GM12873 (cell line): ENCODE measurements at regions not wholly inside any gene's neighbourhood (a gene's known extent, or its start where the extent isn't known, plus 50 kb on each side); places are given as distances from the start of the nearest gene placed in this dataset.

ENCODE experiments used
- TF ChIP-seq, protein P1 (sequence below): IDR thresholded peaks from 2 replicates; pipeline ENCODE4 v1.5.1; 2012; ENCODE audit warnings: low read depth, mild to moderate bottlenecking, moderate library complexity, low read length, control low read depth; ENCODE audit not compliant: insufficient read depth; ENCODE audit errors: missing control alignments

DNA sequence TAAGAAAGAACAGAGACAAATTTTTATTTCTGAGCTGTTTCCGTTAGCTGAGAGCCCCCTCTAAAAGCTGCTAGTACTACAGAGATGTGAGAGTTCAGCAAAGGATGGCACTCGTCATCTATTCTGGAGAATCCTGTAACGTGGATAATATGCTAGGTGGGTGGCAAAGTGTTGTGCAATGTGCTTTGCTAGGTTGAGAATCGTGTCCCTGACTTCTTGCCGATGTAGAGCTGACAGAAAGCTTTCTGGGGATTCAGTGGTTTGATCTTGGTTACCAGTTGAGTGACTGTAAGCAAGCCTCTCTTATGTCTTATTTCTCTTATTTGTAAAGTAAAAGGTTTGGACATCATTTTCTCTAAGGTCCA is 298.3 kb upstream of the ACTBL2 start:
- TF ChIP-seq, protein P1, sequence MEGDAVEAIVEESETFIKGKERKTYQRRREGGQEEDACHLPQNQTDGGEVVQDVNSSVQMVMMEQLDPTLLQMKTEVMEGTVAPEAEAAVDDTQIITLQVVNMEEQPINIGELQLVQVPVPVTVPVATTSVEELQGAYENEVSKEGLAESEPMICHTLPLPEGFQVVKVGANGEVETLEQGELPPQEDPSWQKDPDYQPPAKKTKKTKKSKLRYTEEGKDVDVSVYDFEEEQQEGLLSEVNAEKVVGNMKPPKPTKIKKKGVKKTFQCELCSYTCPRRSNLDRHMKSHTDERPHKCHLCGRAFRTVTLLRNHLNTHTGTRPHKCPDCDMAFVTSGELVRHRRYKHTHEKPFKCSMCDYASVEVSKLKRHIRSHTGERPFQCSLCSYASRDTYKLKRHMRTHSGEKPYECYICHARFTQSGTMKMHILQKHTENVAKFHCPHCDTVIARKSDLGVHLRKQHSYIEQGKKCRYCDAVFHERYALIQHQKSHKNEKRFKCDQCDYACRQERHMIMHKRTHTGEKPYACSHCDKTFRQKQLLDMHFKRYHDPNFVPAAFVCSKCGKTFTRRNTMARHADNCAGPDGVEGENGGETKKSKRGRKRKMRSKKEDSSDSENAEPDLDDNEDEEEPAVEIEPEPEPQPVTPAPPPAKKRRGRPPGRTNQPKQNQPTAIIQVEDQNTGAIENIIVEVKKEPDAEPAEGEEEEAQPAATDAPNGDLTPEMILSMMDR: no peak

DNA sequence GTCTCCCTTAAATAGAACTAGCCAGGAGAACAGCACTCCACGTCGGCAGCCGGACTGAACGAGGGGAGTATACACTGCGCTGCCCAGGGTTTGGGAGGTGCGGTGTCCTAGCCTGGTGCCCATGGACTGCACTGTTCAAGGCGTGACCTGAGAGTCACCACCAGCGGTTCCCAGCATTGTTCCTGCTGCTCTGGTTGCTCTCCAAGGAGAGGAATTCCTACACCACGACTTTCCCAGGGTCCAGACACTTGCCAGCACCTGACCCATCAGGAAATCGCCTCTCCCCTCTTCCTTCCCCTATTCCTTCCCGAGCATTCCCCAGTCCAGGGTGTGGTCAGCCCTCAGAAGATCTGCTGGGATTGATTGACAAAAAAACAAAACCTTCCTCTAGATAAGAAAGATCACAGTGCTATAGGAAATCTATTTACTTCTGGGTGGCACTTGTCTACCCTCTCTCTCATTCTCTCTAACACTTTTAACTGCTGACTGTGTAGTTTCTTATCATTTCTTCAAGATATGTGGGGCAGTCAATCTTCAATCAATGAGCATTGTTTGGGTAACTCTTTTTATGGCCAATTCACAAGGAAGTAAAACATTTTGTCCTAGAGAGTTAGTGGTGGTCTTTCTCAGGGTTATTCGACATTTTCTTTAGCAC is 297.8 kb upstream of the ACTBL2 start:
- TF ChIP-seq, protein P1: no peak

DNA sequence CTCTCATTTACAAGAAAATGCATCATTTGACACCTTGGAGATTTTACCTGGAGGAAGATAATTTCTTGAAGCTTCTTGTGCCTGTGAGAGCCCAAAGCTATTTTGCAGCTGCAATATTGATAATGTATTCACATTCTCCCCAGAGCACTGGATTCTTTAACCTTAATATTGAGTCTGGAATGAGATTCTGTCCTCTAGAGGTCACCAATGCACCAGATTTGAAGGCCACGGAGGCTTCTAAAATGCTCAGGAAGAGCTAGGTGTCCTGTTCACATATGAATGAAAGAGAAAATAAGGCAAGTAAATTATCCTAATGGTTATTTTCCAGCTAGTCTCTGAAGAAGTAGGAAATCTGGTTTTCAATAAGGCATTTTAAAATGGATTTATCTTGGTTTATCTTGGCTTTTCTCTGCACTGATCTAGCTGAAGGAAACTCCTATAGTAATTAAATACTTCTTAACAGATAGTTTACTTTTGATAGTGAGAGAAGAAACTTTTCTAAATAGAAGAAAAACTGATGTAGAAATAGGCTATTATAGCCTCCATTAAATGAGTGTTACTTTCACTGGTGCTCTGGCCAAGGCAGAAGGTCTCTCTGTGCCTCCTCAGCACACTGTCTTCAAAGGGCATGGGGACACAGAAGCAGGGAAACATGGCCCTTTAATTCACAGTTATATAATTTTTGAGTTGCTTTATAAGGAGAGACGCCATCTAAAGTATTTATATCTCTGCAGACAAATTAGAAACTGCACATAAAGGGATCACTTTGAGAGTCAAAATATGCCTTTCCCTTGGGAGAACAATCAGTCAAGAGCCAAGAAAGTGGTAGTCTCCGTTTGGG is 297.0 kb upstream of the ACTBL2 start:
- TF ChIP-seq, protein P1: peak; percentile 42

DNA sequence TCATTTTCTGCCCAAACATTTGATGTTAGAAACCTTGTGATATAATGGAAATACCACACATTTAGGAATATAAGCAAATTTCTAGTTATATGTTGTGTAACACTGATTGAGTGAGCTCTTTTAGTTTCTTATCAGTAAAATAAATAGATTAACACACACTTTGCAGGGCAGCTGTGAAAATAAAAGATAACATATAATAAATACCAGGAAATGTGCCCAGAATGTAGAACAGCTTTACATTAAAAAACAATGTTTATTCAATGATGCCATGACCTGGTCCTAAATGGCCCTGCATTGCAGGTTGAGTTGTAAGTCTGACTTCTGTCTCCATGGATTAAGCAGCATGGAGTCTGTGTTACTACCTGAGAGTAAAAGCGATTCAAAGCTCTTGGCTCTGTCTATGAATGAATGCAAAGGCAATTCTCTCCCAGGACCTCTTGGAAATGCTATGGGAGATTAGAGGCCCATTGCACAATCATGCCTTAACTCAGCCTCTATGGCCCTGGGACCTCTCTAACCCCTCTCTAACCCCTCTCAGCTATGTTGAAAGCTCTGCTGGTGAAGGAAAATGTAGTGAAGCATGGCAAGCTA is 296.0 kb upstream of the ACTBL2 start:
- TF ChIP-seq, protein P1: no peak

DNA sequence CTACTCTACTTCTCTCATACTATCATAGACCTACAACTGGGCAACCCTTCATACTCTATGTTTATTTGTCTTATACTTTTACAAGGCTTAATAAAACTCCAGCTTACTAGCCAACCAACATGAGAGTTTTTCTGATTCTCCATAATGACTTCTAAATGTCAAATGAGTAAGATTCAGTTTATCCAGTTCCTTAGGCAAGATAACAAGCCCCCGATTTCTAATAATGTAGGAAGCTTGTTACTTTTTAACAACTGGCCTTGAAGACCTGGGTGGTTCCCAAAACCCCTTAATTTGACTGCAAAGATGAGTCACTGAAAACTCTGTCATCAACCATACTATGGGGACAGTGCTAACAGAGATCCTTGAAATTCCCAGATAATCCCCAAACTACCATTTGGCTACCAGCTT is 294.6 kb upstream of the ACTBL2 start:
- TF ChIP-seq, protein P1: no peak

DNA sequence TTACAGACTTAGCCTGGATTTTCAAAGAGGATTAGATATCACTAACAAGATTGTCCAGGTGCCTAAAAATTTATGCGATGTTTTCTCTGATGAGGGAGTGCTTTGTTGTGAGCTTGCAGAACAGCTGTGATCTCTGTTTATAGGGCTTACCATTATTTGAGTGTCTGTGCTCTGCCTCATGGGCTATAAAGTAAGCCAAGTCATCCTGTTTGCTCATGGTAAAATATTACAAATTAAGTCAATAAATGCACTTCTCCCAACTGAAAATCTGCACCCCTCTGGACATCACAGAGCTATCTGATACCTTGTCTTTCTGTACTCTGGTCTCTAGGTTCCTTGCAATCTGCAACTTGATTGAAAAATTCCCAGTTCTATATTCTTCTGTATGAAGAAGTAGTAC is 293.4 kb upstream of the ACTBL2 start:
- TF ChIP-seq, protein P1: no peak

DNA sequence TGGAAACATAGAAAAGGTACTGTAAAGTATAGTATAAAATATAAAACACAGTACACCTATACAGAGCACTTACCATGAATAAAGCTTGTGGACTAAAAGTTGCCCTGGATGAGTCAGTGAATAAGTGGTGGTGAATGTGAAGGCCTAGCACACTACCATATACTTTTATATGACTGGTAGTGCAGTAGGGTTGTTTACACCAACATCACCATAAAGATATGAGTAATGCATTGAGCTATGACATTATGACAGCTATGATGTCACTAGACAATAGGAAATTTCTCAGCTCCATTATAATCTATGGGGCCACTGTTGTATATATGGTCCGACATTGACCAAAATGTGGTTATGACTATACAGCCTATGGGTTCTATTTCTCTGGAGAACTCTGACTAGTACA is 291.8 kb upstream of the ACTBL2 start:
- TF ChIP-seq, protein P1: no peak
